ENCODE measurements at regions not wholly inside any gene's neighbourhood (a gene's known extent, or its start where the extent isn't known, plus 50 kb on each side); places are given as distances from the start of the nearest gene placed in this dataset.
"Not testable (repeated sequence)": the region's sequence is repeated elsewhere in the genome, so short reads cannot be mapped to it uniquely, and the experiment has no call there.

GRCh38 chrX:27136325-27136724 lies 326.8 kb downstream of the PPP4R3C start:
- Histone ChIP-seq H3K36me3 (no peaks in the 10 kb centered on the region), H3K9me3 (no peaks in the 10 kb centered on the region), H3K4me1 (no peaks in the 10 kb centered on the region), H3K4me3 (no peak overlapping the region), H3K27me3 (no peaks in the 10 kb centered on the region), H3K27ac (no peak overlapping the region)
- intact Hi-C loops (cut with DNase I) = no loop called here
- TF ChIP-seq, protein P1, sequence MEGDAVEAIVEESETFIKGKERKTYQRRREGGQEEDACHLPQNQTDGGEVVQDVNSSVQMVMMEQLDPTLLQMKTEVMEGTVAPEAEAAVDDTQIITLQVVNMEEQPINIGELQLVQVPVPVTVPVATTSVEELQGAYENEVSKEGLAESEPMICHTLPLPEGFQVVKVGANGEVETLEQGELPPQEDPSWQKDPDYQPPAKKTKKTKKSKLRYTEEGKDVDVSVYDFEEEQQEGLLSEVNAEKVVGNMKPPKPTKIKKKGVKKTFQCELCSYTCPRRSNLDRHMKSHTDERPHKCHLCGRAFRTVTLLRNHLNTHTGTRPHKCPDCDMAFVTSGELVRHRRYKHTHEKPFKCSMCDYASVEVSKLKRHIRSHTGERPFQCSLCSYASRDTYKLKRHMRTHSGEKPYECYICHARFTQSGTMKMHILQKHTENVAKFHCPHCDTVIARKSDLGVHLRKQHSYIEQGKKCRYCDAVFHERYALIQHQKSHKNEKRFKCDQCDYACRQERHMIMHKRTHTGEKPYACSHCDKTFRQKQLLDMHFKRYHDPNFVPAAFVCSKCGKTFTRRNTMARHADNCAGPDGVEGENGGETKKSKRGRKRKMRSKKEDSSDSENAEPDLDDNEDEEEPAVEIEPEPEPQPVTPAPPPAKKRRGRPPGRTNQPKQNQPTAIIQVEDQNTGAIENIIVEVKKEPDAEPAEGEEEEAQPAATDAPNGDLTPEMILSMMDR (IDR thresholded peaks at IDR 0.05) = no peak
- DNase-seq (ENCODE audit: low spot score in 2 of 2) = no peak

DNA sequence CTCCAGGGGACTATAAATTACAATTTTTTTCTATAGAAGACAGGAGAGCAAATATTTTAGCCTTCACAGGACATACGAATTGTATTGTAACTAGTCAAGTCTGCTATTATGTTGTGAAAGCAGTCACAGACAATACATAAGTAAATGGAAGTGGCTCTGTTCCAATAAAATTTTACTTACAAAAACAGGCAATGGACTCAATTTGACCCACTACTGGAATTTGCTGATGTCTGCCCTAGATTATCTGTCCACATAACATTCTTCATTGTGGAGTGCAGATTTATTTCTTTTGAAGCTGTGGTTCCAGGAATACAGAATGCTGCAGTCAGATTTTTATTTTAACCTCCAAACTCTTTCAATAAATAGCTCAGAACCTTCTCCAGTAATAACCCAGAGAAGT lies 330.3 kb downstream of the PPP4R3C start:
- no peak overlapping the region for H3K27ac ChIP-seq
- no peak for DNase-seq (ENCODE audit: low spot score in 2 of 2)
- H3K27me3 ChIP-seq = no peaks in the 10 kb centered on the region
- H3K9me3 ChIP-seq = no peaks in the 10 kb centered on the region
- intact Hi-C loops (cut with DNase I) = no loop called here
- TF ChIP-seq, protein P1 (IDR thresholded peaks at IDR 0.05) = no peak
- no peak overlapping the region for H3K4me3 ChIP-seq
- no peaks in the 10 kb centered on the region for H3K4me1 ChIP-seq
- H3K36me3 ChIP-seq = no peaks in the 10 kb centered on the region

GRCh38 chrX:27087176-27087575 lies 376.0 kb downstream of the PPP4R3C start:
- H3K27ac ChIP-seq; H3K27me3 ChIP-seq; H3K36me3 ChIP-seq; intact Hi-C loops (cut with DNase I); H3K4me1 ChIP-seq; DNase-seq (ENCODE audit: low spot score in 2 of 2); H3K4me3 ChIP-seq; H3K9me3 ChIP-seq: not testable (repeated sequence)

DNA sequence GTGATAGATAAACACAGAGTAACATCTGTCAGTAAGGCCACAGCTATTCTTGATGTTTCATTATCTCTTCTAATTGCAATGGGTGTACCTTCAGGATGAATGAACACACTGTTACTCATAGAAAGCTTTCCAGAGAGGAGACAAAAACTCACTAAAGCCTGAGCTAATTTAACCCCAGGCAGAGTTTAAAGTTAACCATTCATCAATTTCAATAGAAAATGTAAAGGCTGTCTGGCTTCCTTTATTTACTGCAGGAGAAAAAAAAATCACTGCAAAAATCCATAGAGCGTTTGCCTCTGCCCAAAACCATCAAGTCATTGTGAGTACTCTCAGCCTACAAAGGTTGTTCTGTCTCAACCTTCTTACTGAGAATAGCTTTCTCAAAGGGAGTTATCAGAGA lies 376.9 kb downstream of the PPP4R3C start:
- no peak for DNase-seq (ENCODE audit: low spot score in 2 of 2)
- TF ChIP-seq, protein P1 (IDR thresholded peaks at IDR 0.05) = no peak
- no peak overlapping the region for H3K27ac ChIP-seq

GRCh38 chrX:27085346-27085745 lies 377.8 kb downstream of the PPP4R3C start:
- TF ChIP-seq, protein P1 (IDR thresholded peaks at IDR 0.05) = no peak
- Histone ChIP-seq H3K27ac (no peak overlapping the region), H3K36me3 (no peaks in the 10 kb centered on the region), H3K9me3 (no peaks in the 10 kb centered on the region), H3K27me3 (no peaks in the 10 kb centered on the region), H3K4me3 (no peak overlapping the region), H3K4me1 (no peaks in the 10 kb centered on the region)
- no peak for DNase-seq (ENCODE audit: low spot score in 2 of 2)
- intact Hi-C loops (cut with DNase I) = no loop called here

More for the DNA sequence above, 376.9 kb downstream of the PPP4R3C start:
- H3K4me1 ChIP-seq = no peaks in the 10 kb centered on the region
- no peaks in the 10 kb centered on the region for H3K27me3 ChIP-seq
- H3K9me3 ChIP-seq = no peaks in the 10 kb centered on the region
- intact Hi-C loops (cut with DNase I) = no loop called here
- no peaks in the 10 kb centered on the region for H3K36me3 ChIP-seq
- no peak overlapping the region for H3K4me3 ChIP-seq

GRCh38 chrX:27078371-27078770 lies 384.8 kb downstream of the PPP4R3C start:
- H3K4me1 ChIP-seq = no peaks in the 10 kb centered on the region
- no peaks in the 10 kb centered on the region for H3K36me3 ChIP-seq
- intact Hi-C loops (cut with DNase I) = no loop called here
- H3K27me3 ChIP-seq = no peaks in the 10 kb centered on the region
- H3K9me3 ChIP-seq = no peaks in the 10 kb centered on the region
- no peak overlapping the region for H3K27ac ChIP-seq
- TF ChIP-seq, protein P1 (IDR thresholded peaks at IDR 0.05) = no peak
- H3K4me3 ChIP-seq = no peak overlapping the region
- DNase-seq (ENCODE audit: low spot score in 2 of 2) = no peak
